MM.1S (cell line): ENCODE measurements at regions not wholly inside any gene's neighbourhood (a gene's known extent, or its start where the extent isn't known, plus 50 kb on each side); places are given as distances from the start of the nearest gene placed in this dataset.

ENCODE experiments used
- EZH2 ChIP-seq: fragments of 300-600 bp; sonication (generic); optimal IDR thresholded peaks from 2 replicates; pipeline ENCODE3; 2017; ENCODE audit warnings: low read depth, mild to moderate bottlenecking, antibody characterized with exemption, low read length, mixed read lengths
- EZH2phosphoT487 ChIP-seq: fragments of 300-600 bp; sonication (generic); IDR thresholded peaks from 2 replicates; pipeline ENCODE4 v1.6.1; 2018; ENCODE audit warnings: antibody characterized with exemption, low read length
- TF ChIP-seq, protein P1 (sequence below): fragments of 300-600 bp; sonication (generic); IDR thresholded peaks from 2 replicates; pipeline ENCODE4 v1.5.1; 2016; ENCODE audit warnings: antibody characterized with exemption, low read length, mixed read lengths

GRCh38 chr3:154515921-154516320, 85.9 kb upstream of the GPR149 start:
- TF ChIP-seq, protein P1, sequence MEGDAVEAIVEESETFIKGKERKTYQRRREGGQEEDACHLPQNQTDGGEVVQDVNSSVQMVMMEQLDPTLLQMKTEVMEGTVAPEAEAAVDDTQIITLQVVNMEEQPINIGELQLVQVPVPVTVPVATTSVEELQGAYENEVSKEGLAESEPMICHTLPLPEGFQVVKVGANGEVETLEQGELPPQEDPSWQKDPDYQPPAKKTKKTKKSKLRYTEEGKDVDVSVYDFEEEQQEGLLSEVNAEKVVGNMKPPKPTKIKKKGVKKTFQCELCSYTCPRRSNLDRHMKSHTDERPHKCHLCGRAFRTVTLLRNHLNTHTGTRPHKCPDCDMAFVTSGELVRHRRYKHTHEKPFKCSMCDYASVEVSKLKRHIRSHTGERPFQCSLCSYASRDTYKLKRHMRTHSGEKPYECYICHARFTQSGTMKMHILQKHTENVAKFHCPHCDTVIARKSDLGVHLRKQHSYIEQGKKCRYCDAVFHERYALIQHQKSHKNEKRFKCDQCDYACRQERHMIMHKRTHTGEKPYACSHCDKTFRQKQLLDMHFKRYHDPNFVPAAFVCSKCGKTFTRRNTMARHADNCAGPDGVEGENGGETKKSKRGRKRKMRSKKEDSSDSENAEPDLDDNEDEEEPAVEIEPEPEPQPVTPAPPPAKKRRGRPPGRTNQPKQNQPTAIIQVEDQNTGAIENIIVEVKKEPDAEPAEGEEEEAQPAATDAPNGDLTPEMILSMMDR, result no peak
- no peak for TF ChIP-seq EZH2
- TF ChIP-seq EZH2phosphoT487, result no peak
